ENCODE measurements at regions not wholly inside any gene's neighbourhood (a gene's known extent, or its start where the extent isn't known, plus 50 kb on each side); places are given as distances from the start of the nearest gene placed in this dataset.

DNA sequence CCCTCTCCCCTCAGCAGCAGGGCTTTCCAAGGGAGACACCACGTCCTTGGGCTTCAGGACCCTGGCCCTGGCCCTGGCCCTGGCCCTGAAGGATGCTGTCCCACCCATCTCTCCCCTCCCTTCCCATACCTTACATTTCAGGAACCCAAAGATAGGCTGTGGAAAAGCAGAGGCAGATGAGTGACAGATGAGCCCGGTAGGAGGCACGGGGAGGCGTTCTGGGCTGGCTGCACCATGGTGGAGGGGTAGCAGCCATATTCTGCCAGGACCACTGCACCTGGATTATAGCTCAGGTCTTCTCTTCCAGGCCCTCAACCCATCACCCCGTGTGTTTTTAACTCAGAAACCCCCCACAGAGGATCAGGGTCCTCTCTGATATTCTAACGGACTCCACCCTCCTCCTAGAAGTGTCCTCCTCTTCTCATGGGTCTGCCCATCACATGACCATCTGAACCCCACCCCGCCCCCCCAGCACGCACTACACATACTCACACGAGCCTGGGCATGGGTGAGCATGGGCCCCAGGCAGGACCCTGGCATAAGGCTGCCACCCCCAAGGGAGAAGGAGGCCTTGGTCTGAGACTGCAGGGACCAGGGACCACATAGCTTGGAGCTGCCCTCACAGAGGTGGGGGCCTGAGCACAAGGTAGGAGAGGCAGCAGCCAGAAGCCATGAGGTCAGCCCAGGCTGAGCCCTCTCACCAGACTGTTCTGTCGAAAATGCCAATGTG is 220.8 kb upstream of the CDH4 start:
- no peaks in the 10 kb centered on the region for H3K36me3 Mint-ChIP-seq (ENCODE audit: insufficient read depth)
- DNase-seq (ENCODE audit: low spot score in 2 of 2) = no peak

DNA sequence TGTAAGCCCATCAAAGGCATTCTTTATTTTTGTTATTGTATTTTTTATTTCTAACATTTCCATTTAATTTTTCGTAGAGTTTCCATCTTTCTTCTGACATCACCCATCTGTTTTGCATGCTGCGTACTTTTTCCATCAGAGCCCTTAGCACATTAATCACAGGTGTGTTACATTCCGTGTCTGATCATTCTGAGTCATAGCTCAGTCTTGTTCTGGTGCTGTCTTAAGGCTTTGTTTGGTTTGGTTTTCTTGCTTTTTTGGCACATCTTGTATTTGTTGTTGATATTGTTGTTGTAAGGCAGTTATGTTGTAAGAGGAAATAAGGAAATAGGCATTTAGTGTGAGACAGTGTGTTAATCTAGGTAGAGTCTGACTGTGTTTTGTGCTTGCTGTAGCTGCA is 214.6 kb upstream of the CDH4 start:
- H3K36me3 Mint-ChIP-seq (ENCODE audit: insufficient read depth) = no peaks in the 10 kb centered on the region
- ATAC-seq (replicated peaks; ENCODE audit: extremely low read depth, poor library complexity, severe bottlenecking) = no peak
- no peak for DNase-seq (ENCODE audit: low spot score in 2 of 2)
- H3K27me3 Mint-ChIP-seq = no peaks in the 10 kb centered on the region
- no peaks in the 10 kb centered on the region for H3K9me3 Mint-ChIP-seq
- no peak overlapping the region for H3K27ac Mint-ChIP-seq (ENCODE audit: low read depth)
- H3K4me3 Mint-ChIP-seq = no peak overlapping the region
- H3K4me1 Mint-ChIP-seq = no peaks in the 10 kb centered on the region

More for the DNA sequence above, 220.8 kb upstream of the CDH4 start:
- Mint-ChIP-seq H3K27me3 (no peaks in the 10 kb centered on the region), H3K27ac (ENCODE audit: low read depth) (no peak overlapping the region), H3K4me1 (no peaks in the 10 kb centered on the region), H3K4me3 (no peak overlapping the region), H3K9me3 (no peaks in the 10 kb centered on the region)
- ATAC-seq (replicated peaks; ENCODE audit: extremely low read depth, poor library complexity, severe bottlenecking) = no peak

DNA sequence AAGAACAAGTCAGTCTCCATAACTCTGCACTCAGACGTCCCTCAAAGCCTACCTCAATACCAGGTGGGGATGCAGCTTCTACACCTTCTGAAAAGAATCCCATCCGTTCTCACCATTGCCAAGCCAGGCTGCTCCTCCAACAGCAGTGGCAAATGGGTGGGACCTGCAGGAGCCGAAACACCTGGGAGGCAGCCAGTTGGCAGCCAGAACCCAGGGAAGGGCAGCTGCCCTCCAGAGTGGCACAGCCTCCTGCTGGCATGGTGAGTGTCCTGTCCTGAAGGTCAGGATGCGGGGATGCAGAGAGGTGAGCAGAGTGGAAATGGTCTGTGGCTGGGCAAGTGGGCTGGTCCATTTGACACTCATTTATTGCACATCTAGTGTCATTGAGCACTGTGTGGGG is 210.6 kb upstream of the CDH4 start:
- Mint-ChIP-seq H3K27ac (ENCODE audit: low read depth) (no peak overlapping the region), H3K9me3 (no peaks in the 10 kb centered on the region), H3K27me3 (no peaks in the 10 kb centered on the region), H3K4me3 (no peak overlapping the region), H3K36me3 (ENCODE audit: insufficient read depth) (no peaks in the 10 kb centered on the region), H3K4me1 (no peaks in the 10 kb centered on the region)
- ATAC-seq (replicated peaks; ENCODE audit: extremely low read depth, poor library complexity, severe bottlenecking) = no peak
- DNase-seq (ENCODE audit: low spot score in 2 of 2) = no peak

DNA sequence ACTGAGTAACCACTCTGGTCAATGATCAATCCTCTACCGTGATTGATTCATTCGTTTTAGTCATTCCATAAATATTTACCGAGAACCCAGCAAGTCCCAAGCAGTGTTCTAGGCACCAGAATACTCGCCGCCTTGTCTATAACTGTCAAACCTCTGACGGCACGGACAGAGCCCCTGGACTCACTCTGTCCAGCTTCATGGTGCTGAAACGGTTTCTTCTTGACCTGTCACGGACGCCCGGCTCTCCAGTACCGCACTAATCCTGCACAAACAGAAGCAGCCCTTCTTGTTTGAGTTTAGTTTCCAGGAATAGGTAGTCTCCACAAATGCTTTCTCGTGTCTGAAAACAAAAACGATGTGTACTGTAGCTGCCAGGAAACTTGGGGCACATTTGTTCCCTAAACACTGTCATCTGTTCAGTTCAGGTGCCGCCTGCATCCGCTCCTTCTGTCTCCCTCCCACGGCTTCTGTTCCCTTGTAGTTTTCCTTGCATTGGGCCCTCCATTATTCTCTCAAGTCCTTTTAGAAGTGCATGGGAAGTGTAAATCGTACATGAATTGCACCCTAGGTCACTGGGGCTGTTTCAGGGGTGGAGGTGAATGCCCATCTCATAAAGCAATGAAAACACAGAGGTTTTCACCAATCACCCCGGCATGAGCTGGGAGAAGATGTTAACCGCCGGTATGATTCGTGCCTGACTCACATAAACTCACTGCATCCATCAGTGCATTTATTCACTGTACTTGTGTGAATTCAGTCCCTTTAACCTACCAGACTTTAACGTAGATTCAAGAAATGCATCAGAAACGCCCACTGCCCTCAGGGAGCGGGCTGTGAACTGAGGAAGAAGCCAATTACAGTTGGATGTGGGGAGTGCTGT is 209.3 kb upstream of the CDH4 start:
- no peaks in the 10 kb centered on the region for H3K36me3 Mint-ChIP-seq (ENCODE audit: insufficient read depth)
- no peak overlapping the region for H3K27ac Mint-ChIP-seq (ENCODE audit: low read depth)
- no peaks in the 10 kb centered on the region for H3K4me1 Mint-ChIP-seq
- no peaks in the 10 kb centered on the region for H3K9me3 Mint-ChIP-seq
- H3K27me3 Mint-ChIP-seq = no peaks in the 10 kb centered on the region
- H3K4me3 Mint-ChIP-seq = no peak overlapping the region
- DNase-seq (ENCODE audit: low spot score in 2 of 2) (no peak), ATAC-seq (replicated peaks; ENCODE audit: extremely low read depth, poor library complexity, severe bottlenecking) (no peak)

DNA sequence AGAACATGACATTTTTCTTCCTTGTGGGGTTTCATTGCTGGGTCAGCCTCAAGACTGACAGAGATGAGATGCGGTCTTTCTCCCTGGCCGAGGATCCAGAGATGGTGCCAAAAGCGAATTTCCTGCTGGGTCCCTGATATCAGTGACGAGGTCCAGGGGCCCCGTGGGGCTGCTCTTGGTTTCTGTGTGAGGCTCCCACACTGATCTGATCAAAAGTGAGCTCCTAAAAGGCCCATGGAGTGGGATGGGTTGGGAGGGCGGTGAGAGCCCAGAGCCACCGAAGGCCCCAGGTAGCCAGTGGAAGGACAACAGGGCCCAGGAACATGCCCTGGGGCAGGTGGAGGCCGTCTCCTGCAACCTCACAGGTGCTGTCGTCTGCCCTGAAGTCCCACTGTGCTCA is 208.4 kb upstream of the CDH4 start:
- Mint-ChIP-seq H3K4me1 (no peaks in the 10 kb centered on the region), H3K27ac (ENCODE audit: low read depth) (no peak overlapping the region), H3K4me3 (no peak overlapping the region), H3K27me3 (no peaks in the 10 kb centered on the region), H3K9me3 (no peaks in the 10 kb centered on the region), H3K36me3 (ENCODE audit: insufficient read depth) (no peaks in the 10 kb centered on the region)
- ATAC-seq (replicated peaks; ENCODE audit: extremely low read depth, poor library complexity, severe bottlenecking) (no peak), DNase-seq (ENCODE audit: low spot score in 2 of 2) (no peak)

DNA sequence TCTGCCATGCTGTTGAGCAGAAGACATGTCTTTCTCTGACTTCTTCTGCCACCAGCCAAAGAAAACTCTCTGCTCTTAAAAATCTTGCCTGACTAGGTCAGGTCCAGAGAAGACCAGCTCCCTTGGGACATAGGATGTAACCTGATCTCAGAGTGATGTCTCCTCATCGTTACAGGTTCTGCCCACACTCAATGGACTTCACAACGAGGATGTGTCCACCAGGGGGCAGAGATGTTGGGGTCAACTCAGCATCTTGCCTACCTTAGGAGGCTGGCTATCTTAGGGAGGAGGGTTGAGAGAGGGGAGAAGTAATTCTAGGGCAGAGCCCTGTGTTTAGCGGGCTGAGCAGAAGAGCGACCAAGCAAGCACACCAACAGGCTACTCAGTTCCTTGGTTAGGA is 207.6 kb upstream of the CDH4 start:
- no peaks in the 10 kb centered on the region for H3K27me3 Mint-ChIP-seq
- H3K27ac Mint-ChIP-seq (ENCODE audit: low read depth) = no peak overlapping the region
- no peak overlapping the region for H3K4me3 Mint-ChIP-seq
- H3K36me3 Mint-ChIP-seq (ENCODE audit: insufficient read depth) = no peaks in the 10 kb centered on the region
- no peaks in the 10 kb centered on the region for H3K4me1 Mint-ChIP-seq
- no peaks in the 10 kb centered on the region for H3K9me3 Mint-ChIP-seq
- DNase-seq (ENCODE audit: low spot score in 2 of 2) (no peak), ATAC-seq (replicated peaks; ENCODE audit: extremely low read depth, poor library complexity, severe bottlenecking) (no peak)

DNA sequence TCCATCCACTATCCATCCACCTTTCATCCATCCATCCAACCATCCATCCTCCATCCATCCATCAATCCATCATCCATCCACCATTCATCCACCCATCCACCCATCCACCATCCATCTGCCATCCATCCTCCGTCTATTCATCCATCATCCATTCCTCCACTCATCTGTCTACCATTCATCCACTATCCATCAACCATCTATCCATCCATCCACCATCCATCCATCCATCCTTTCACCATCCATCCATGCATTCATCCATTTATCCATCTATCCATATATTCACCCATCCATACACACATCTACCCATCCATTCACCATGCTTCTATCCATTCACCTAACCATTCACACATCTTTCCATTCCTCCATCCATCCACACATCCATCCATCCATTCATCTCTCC is 207.0 kb upstream of the CDH4 start:
- H3K27ac Mint-ChIP-seq (ENCODE audit: low read depth) = no peak overlapping the region
- DNase-seq (ENCODE audit: low spot score in 2 of 2) = no peak
- H3K27me3 Mint-ChIP-seq = no peaks in the 10 kb centered on the region
- H3K4me1 Mint-ChIP-seq = no peaks in the 10 kb centered on the region
- ATAC-seq (replicated peaks; ENCODE audit: extremely low read depth, poor library complexity, severe bottlenecking) = no peak
- no peaks in the 10 kb centered on the region for H3K36me3 Mint-ChIP-seq (ENCODE audit: insufficient read depth)
- H3K9me3 Mint-ChIP-seq = no peaks in the 10 kb centered on the region
- H3K4me3 Mint-ChIP-seq = no peak overlapping the region

DNA sequence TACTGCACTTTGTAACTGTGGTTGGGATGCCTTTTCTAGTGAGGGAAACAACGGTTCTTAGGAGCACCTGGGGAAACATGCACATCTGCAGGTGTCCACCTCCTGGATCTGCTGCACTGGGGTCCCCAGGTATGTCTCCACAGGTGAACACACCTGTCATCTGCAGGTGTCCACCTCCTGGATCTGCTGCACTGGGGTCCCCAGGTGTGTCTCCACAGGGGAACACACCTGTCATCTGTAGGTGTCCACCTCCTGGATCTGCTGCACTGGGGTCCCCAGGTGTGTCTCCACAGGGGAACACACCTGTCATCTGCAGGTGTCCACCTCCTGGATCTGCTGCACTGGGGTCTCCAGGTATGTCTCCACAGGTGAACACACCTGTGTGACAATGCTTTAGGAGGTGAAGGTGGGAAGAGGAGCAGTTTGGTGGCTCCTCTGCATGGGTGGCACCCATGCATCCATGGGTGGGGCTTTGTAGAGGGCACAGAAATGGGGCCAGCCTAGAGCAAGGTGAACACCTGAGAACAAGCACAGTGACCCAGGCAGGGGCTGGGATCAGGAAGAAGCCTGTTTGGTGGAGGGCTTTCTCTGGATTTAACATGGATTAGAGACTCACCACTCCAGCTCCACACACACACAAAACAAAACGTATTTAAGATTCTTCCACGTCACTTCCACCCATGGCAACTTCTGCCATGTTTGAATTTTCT is 206.0 kb upstream of the CDH4 start:
- Mint-ChIP-seq H3K27me3 (no peaks in the 10 kb centered on the region), H3K9me3 (no peaks in the 10 kb centered on the region), H3K27ac (ENCODE audit: low read depth) (no peak overlapping the region), H3K4me1 (no peaks in the 10 kb centered on the region), H3K4me3 (no peak overlapping the region), H3K36me3 (ENCODE audit: insufficient read depth) (no peaks in the 10 kb centered on the region)
- ATAC-seq (replicated peaks; ENCODE audit: extremely low read depth, poor library complexity, severe bottlenecking) (no peak), DNase-seq (ENCODE audit: low spot score in 2 of 2) (no peak)

DNA sequence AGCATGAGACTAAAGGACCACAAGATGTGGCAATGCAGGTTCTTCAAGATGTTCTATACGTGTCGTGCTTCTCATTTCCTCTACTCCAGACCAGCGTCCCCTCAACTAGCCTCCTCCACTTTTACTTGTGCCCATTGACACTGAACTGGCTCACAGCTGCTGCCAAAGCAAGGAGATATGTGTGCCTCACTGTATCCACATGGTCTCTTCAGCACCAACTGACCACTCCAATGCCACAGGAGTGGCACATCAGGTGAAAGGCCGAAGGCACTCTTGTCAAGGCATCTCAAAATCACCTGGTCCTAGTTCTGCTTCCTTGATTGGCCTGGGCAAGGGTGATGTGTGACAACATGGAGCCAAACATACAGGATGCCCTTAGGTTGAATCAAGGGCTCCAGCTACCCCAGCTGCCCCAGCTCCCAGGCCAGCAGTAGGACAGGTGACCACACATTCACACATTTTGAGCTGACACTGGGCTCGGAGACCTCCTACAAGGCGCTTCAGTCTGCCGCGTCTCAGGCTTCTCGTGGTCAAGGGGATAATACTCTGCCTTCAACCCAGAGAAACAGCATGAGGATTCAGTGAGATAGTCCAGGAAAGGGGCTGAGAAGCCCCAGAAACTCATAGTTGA is 205.2 kb upstream of the CDH4 start:
- no peaks in the 10 kb centered on the region for H3K4me1 Mint-ChIP-seq
- H3K36me3 Mint-ChIP-seq (ENCODE audit: insufficient read depth) = no peaks in the 10 kb centered on the region
- no peaks in the 10 kb centered on the region for H3K9me3 Mint-ChIP-seq
- no peak overlapping the region for H3K27ac Mint-ChIP-seq (ENCODE audit: low read depth)
- no peaks in the 10 kb centered on the region for H3K27me3 Mint-ChIP-seq
- no peak for DNase-seq (ENCODE audit: low spot score in 2 of 2)
- ATAC-seq (replicated peaks; ENCODE audit: extremely low read depth, poor library complexity, severe bottlenecking) = no peak
- no peak overlapping the region for H3K4me3 Mint-ChIP-seq

DNA sequence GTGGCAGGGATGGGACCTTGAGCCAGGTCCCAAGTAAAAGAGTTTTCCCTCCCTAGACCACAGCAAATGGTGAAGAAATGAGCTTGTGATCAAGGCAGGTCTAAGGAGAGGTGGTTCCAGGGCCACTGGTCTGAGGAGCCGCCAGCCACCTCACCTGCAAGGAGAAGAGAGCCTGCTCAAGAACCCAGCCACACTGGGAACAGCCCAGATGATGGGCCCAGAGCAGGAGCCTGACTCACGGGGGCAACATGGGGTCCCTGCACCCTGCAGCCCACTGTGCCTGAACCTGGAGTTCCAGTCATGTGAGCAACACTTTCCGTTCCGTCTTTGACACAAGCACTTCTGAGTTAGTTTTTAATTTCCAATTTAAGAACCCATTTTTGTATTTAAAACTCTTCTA is 204.5 kb upstream of the CDH4 start:
- Mint-ChIP-seq H3K27me3 (no peaks in the 10 kb centered on the region), H3K27ac (ENCODE audit: low read depth) (no peak overlapping the region), H3K36me3 (ENCODE audit: insufficient read depth) (no peaks in the 10 kb centered on the region), H3K9me3 (no peaks in the 10 kb centered on the region), H3K4me3 (no peak overlapping the region), H3K4me1 (no peaks in the 10 kb centered on the region)
- ATAC-seq (replicated peaks; ENCODE audit: extremely low read depth, poor library complexity, severe bottlenecking) = no peak
- DNase-seq (ENCODE audit: low spot score in 2 of 2) = no peak

DNA sequence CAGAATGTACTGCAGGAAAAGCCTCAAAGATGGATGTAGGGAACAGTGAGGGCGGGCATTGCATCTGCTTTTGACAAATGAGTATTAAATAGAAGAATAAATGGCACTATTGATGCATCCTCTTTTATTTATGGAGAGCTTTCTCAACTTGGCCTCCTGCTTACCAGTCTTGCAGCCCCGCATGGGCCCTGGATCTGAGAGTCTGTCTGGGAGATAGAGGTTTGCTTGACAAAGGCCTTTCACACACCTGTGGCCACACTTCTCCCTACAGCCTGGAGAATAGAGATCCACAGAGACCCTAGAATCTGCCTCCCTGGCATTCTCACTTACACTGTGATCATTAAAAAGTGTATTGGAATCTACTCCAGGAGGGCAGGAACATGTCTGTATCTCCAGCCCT is 203.8 kb upstream of the CDH4 start:
- Mint-ChIP-seq H3K27me3 (no peaks in the 10 kb centered on the region), H3K4me1 (no peaks in the 10 kb centered on the region), H3K4me3 (no peak overlapping the region), H3K27ac (ENCODE audit: low read depth) (no peak overlapping the region), H3K36me3 (ENCODE audit: insufficient read depth) (no peaks in the 10 kb centered on the region), H3K9me3 (no peaks in the 10 kb centered on the region)
- DNase-seq (ENCODE audit: low spot score in 2 of 2) = no peak
- ATAC-seq (replicated peaks; ENCODE audit: extremely low read depth, poor library complexity, severe bottlenecking) = no peak

DNA sequence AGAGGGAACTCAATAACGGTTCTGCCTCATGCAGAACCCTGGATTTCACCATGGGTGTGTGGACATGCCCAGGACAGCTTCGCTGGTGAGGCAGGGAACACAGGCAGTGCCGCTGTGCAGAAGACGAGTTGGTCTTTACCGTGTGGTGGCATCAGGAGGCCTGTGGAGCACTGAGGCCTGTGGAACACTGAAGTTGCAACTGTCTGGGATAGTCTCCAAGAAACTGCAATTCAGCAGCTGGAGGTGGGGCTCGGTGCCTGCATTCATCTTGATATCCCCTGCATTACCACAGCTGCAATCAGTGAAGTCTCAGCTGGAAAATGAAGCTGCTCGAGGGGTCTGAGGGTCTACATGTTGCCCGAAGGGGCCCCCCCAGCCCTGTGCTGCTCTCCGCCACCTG is 202.4 kb upstream of the CDH4 start:
- H3K9me3 Mint-ChIP-seq = no peaks in the 10 kb centered on the region
- no peaks in the 10 kb centered on the region for H3K4me1 Mint-ChIP-seq
- DNase-seq (ENCODE audit: low spot score in 2 of 2) = no peak
- H3K36me3 Mint-ChIP-seq (ENCODE audit: insufficient read depth) = no peaks in the 10 kb centered on the region
- no peak for ATAC-seq (replicated peaks; ENCODE audit: extremely low read depth, poor library complexity, severe bottlenecking)
- H3K27ac Mint-ChIP-seq (ENCODE audit: low read depth) = no peak overlapping the region
- no peaks in the 10 kb centered on the region for H3K27me3 Mint-ChIP-seq
- no peak overlapping the region for H3K4me3 Mint-ChIP-seq
